SK-N-SH treated with all-trans-retinoic acid at 6 μM for 48 hours (cell line): ENCODE measurements at regions not wholly inside any gene's neighbourhood (a gene's known extent, or its start where the extent isn't known, plus 50 kb on each side); places are given as distances from the start of the nearest gene placed in this dataset.

ENCODE experiments used
- CSDC2 ChIP-seq: fragments of 250-450 bp; sonication (Bioruptor Pico); IDR thresholded peaks from 2 replicates; pipeline ENCODE4 v1.5.0; 2020; ENCODE audit warnings: mild to moderate bottlenecking, moderate library complexity
- ZC3H10 ChIP-seq: fragments of 250-450 bp; sonication (Bioruptor Pico); IDR thresholded peaks from 2 replicates; pipeline ENCODE4 v1.5.1; 2021; ENCODE audit warnings: mild to moderate bottlenecking, moderate library complexity
- ZFP30 ChIP-seq: fragments of 450-650 bp; formaldehyde crosslinking; IDR thresholded peaks from 2 replicates; pipeline ENCODE4 v1.5.0; 2022; ENCODE audit warnings: mild to moderate bottlenecking, moderate library complexity
- ZNF565 ChIP-seq: fragments of 450-650 bp; formaldehyde crosslinking; conservative IDR thresholded peaks from 2 replicates; pipeline ENCODE4 v1.5.0; 2020; ENCODE audit warnings: low read depth, mild to moderate bottlenecking, moderate library complexity
- TF ChIP-seq, protein P1 (sequence below): fragments of 250-450 bp; sonication (Bioruptor Pico); IDR thresholded peaks from 2 replicates; pipeline ENCODE4 v1.5.1; 2020; ENCODE audit warnings: low read depth, mild to moderate bottlenecking, moderate library complexity

DNA sequence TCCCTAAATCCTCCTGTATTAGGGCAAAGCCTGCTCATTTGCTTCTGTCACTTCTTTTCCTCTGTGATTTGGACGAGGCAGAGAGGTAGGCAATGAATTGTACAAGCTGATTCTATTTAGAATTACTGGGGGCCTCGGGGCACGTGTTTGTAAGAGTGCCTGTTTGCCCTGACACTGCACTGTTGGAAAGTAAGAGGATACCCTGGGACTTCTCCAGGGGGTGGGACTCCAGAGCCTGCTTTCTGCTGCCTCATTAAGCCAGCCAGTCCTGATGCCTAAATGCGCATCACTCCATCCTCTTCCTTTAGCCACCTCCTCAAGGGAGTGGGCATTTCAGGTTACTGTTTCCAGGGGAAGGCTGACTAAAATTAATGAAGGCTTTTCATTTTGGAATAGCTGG lies 134.3 kb downstream of the TDRD15 start:
- TF ChIP-seq ZNF565 (CRISPR knock-in tag) (no peak), ZFP30 (CRISPR knock-in tag) (no peak), ZC3H10 (CRISPR knock-in tag) (no peak), CSDC2 (no peak)
- TF ChIP-seq, protein P1, sequence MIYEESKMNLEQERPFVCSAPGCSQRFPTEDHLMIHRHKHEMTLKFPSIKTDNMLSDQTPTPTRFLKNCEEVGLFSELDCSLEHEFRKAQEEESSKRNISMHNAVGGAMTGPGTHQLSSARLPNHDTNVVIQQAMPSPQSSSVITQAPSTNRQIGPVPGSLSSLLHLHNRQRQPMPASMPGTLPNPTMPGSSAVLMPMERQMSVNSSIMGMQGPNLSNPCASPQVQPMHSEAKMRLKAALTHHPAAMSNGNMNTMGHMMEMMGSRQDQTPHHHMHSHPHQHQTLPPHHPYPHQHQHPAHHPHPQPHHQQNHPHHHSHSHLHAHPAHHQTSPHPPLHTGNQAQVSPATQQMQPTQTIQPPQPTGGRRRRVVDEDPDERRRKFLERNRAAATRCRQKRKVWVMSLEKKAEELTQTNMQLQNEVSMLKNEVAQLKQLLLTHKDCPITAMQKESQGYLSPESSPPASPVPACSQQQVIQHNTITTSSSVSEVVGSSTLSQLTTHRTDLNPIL, result no peak
